CD4-positive, alpha-beta T cell (primary cell): ENCODE measurements at regions not wholly inside any gene's neighbourhood (a gene's known extent, or its start where the extent isn't known, plus 50 kb on each side); places are given as distances from the start of the nearest gene placed in this dataset.

Experiments used
- ATAC-seq: fragments of 200-7000 bp; cut with Tn5 transposase; one replicate; pipeline ENCODE4 v1.10.0; 2022; ENCODE audit warnings: mild to moderate bottlenecking; ENCODE audit not compliant: poor library complexity
- CTCF ChIA-PET: fragments of 350-600 bp; sonication (Branson Sonifier 250); formaldehyde crosslinking; loops from one replicate; lab custom pipeline; 2021; ENCODE audit warnings: antibody characterized with exemption, inconsistent platforms; lab: Charles Lee
- POLR2A ChIA-PET: fragments of 350-600 bp; sonication (Branson Sonifier 250); formaldehyde crosslinking; loops from one replicate; lab custom pipeline; 2021; ENCODE audit warnings: antibody characterized with exemption, inconsistent platforms; lab: Charles Lee
- DNase-seq, 14 experiments: peaks; one replicate each; pipeline ENCODE4 v3.0.0-alpha.2; 2013 to 2020; ENCODE audit warnings: mixed read lengths in 2 of 14
- H3K27ac ChIP-seq, 2 donors: one replicate each; pipeline versions ENCODE4 v1.5.1 to v1.7.0; 2013; ENCODE audit warnings: low read length in 2 of 2, low read depth in 1 of 2, mild to moderate bottlenecking in 1 of 2
- H3K27me3 ChIP-seq, 2 experiments: 1 replicate in 1 of 2; 2 replicates in 1 of 2; pipeline versions ENCODE4 v1.6.1 to v1.7.0; 2013; ENCODE audit warnings: low read length in 2 of 2, control low read depth in 1 of 2, mild to moderate bottlenecking in 1 of 2, moderate library complexity in 1 of 2; ENCODE audit not compliant: insufficient read depth in 2 of 2, control insufficient read depth in 1 of 2
- H3K36me3 ChIP-seq: one replicate; pipeline ENCODE4 v1.6.1; 2013; ENCODE audit warnings: low read length, control low read depth; ENCODE audit not compliant: insufficient read depth
- H3K4me1 ChIP-seq: one replicate; pipeline ENCODE4 v1.6.1; 2013; ENCODE audit warnings: low read length, control low read depth; ENCODE audit not compliant: insufficient read depth
- H3K4me3 ChIP-seq: one replicate; pipeline ENCODE4 v1.5.1; 2013; ENCODE audit warnings: mild to moderate bottlenecking, low read length, moderate library complexity
- H3K9me3 ChIP-seq, 2 experiments: 1 replicate in 1 of 2; 2 replicates in 1 of 2; pipeline versions ENCODE4 v1.6.1 to v1.7.0; 2013; ENCODE audit warnings: low read length in 2 of 2, mild to moderate bottlenecking in 2 of 2, control low read depth in 1 of 2, moderate library complexity in 1 of 2; ENCODE audit not compliant: control insufficient read depth in 1 of 2, insufficient read depth in 1 of 2
- H3K27ac Mint-ChIP-seq: one replicate; pipeline ENCODE4 v1.8.0; 2020; ENCODE audit warnings: mixed read lengths
- H3K27me3 Mint-ChIP-seq: one replicate; pipeline ENCODE4 v1.8.0; 2021; ENCODE audit warnings: mixed read lengths
- H3K36me3 Mint-ChIP-seq: one replicate; pipeline ENCODE4 v1.8.0; 2021; ENCODE audit warnings: low read depth, mixed read lengths
- H3K4me1 Mint-ChIP-seq: one replicate; pipeline ENCODE4 v1.8.0; 2021; ENCODE audit warnings: low read depth, mixed read lengths
- H3K4me3 Mint-ChIP-seq: one replicate; pipeline ENCODE4 v1.8.0; 2020; ENCODE audit warnings: mild to moderate bottlenecking, mixed read lengths
- H3K9me3 Mint-ChIP-seq: one replicate; pipeline ENCODE4 v1.8.0; 2020; ENCODE audit warnings: mixed read lengths
- intact Hi-C, 2 experiments: fragments of 100-400 bp; cut with DNase I in 1 of 2; cut with micrococcal nuclease in 1 of 2; formaldehyde crosslinking; loops; one replicate each; pipeline versions ENCODE4 v1.15.1 to v1.9.0; 2023 to 2025; cut with DNase I, micrococcal nuclease
- TF ChIP-seq, protein P1 (sequence below): fragments of 200-600 bp; IDR thresholded peaks from one replicate; pipeline ENCODE4 v1.8.0; 2022; ENCODE audit warnings: antibody characterized with exemption, mild to moderate bottlenecking

DNA sequence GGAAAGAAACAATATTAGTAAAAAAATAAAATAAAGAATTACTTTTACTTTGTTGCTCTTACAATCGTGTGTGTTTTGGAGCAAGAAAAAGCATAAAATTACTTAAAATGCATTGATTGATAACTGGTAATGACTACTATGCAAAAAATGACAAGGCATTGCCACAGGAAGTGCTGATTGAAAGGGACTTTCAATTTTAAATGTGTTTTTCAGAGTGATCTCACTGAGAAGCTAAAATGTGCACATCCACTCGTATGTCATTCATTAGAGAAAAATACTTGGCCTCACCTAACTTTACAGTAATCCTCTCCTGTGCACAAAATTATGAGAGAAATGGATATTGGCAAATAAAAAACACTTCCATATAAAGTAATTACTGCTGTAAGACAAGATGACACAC, 934.9 kb downstream of the SLITRK6 start:
- no peaks in the 10 kb centered on the region for H3K9me3 Mint-ChIP-seq
- H3K4me1 ChIP-seq = no peaks in the 10 kb centered on the region
- H3K27me3 ChIP-seq = no peaks in the 10 kb centered on the region
- H3K36me3 ChIP-seq = no peaks in the 10 kb centered on the region
- ChIA-PET CTCF (no interaction called here), POLR2A (no interaction called here)
- H3K4me3 ChIP-seq = no peak overlapping the region
- DNase-seq = no peak
- TF ChIP-seq, protein P1, sequence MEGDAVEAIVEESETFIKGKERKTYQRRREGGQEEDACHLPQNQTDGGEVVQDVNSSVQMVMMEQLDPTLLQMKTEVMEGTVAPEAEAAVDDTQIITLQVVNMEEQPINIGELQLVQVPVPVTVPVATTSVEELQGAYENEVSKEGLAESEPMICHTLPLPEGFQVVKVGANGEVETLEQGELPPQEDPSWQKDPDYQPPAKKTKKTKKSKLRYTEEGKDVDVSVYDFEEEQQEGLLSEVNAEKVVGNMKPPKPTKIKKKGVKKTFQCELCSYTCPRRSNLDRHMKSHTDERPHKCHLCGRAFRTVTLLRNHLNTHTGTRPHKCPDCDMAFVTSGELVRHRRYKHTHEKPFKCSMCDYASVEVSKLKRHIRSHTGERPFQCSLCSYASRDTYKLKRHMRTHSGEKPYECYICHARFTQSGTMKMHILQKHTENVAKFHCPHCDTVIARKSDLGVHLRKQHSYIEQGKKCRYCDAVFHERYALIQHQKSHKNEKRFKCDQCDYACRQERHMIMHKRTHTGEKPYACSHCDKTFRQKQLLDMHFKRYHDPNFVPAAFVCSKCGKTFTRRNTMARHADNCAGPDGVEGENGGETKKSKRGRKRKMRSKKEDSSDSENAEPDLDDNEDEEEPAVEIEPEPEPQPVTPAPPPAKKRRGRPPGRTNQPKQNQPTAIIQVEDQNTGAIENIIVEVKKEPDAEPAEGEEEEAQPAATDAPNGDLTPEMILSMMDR = no peak
- no peak for ATAC-seq
- no peak overlapping the region for H3K4me3 Mint-ChIP-seq
- H3K27ac Mint-ChIP-seq = no peak overlapping the region
- H3K4me1 Mint-ChIP-seq = no peaks in the 10 kb centered on the region
- no peak overlapping the region for H3K27ac ChIP-seq
- H3K9me3 ChIP-seq = no peaks in the 10 kb centered on the region
- H3K27me3 Mint-ChIP-seq = no peaks in the 10 kb centered on the region
- no peaks in the 10 kb centered on the region for H3K36me3 Mint-ChIP-seq
- intact Hi-C loops = no loop called here

DNA sequence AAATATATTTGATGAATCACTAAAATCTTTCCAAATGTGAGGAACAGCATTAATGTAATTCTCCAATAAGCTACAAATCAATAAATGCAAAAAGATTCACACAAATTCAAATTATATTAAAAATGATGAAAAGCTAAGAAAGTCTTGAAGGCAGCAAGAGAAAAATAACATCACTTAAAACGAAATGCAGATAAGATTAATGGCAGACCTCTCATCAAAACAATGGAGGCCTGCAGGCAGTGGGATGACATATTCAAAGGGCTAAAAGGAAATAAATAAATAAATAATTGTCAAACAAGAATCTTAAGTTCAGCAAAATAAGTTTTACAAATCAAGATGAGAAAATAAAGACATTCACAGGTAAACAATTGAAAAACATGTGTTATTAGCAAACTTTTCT, 952.1 kb downstream of the SLITRK6 start:
- Mint-ChIP-seq H3K4me1 (no peaks in the 10 kb centered on the region), H3K4me3 (no peak overlapping the region), H3K36me3 (no peaks in the 10 kb centered on the region), H3K27ac (no peak overlapping the region), H3K27me3 (no peaks in the 10 kb centered on the region), H3K9me3 (no peaks in the 10 kb centered on the region)
- H3K4me3 ChIP-seq = no peak overlapping the region
- intact Hi-C loops = no loop called here
- DNase-seq (no peak), ATAC-seq (no peak)
- ChIA-PET POLR2A (no interaction called here), CTCF (no interaction called here)
- no peaks in the 10 kb centered on the region for H3K9me3 ChIP-seq
- H3K27me3 ChIP-seq = no peaks in the 10 kb centered on the region
- no peak overlapping the region for H3K27ac ChIP-seq
- H3K4me1 ChIP-seq = no peaks in the 10 kb centered on the region
- no peaks in the 10 kb centered on the region for H3K36me3 ChIP-seq
- TF ChIP-seq, protein P1 = no peak

DNA sequence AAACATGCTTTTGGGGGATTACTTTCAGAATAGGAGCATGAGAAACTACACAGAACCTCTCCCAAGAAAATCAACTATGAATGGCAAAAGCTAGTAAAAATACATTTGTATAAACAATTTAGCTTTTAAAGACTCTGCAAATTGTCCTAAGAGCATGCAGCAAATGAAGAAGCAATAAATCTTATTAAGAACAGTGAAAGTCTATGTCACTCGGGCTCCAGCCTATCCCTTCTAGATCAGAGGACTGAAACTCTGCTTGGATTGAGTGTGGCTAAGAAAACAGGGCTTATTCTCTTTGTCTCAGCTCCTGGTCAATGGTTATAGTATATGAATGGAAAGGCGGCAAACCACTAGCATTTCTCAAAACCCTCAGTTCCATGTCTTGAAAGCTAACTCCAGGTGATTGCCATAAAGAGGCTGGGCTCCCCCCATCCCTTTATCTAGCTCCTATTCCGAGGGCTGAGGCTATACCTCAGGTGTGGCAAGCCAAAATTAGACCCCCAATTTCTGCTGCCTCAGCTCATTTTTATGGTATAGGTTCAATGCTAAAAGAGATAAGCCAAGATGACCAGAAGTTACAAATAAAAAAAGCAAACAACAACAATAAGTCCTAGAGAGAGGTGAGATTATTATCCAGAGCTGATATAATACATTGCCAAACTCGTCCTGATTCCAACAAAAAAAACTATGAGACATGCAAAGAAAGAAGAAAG, 953.2 kb downstream of the SLITRK6 start:
- ChIA-PET POLR2A (no interaction called here), CTCF (no interaction called here)
- intact Hi-C loops = no loop called here
- no peak overlapping the region for H3K27ac ChIP-seq
- no peaks in the 10 kb centered on the region for H3K36me3 ChIP-seq
- ATAC-seq (no peak), DNase-seq (no peak)
- no peaks in the 10 kb centered on the region for H3K27me3 ChIP-seq
- no peak overlapping the region for H3K4me3 ChIP-seq
- Mint-ChIP-seq H3K4me1 (no peaks in the 10 kb centered on the region), H3K27ac (no peak overlapping the region), H3K36me3 (no peaks in the 10 kb centered on the region), H3K4me3 (no peak overlapping the region), H3K9me3 (no peaks in the 10 kb centered on the region), H3K27me3 (no peaks in the 10 kb centered on the region)
- no peaks in the 10 kb centered on the region for H3K9me3 ChIP-seq
- H3K4me1 ChIP-seq = no peaks in the 10 kb centered on the region
- TF ChIP-seq, protein P1 = no peak
